Neural cell (in vitro differentiated cells): ENCODE measurements at regions not wholly inside any gene's neighbourhood (a gene's known extent, or its start where the extent isn't known, plus 50 kb on each side); places are given as distances from the start of the nearest gene placed in this dataset.

Experiments
- MXI1 ChIP-seq: fragments of 450-650 bp; conservative IDR thresholded peaks from 2 replicates; pipeline ENCODE4 v1.6.1; 2014; ENCODE audit warnings: antibody characterized with exemption, mild to moderate bottlenecking; ENCODE audit not compliant: poor library complexity, severe bottlenecking
- TF ChIP-seq, protein P1 (sequence below): fragments of 450-650 bp; IDR thresholded peaks from 2 replicates; pipeline ENCODE4 v1.5.1; 2014; ENCODE audit warnings: antibody characterized with exemption, mild to moderate bottlenecking, moderate library complexity; ENCODE audit not compliant: poor library complexity, severe bottlenecking

DNA sequence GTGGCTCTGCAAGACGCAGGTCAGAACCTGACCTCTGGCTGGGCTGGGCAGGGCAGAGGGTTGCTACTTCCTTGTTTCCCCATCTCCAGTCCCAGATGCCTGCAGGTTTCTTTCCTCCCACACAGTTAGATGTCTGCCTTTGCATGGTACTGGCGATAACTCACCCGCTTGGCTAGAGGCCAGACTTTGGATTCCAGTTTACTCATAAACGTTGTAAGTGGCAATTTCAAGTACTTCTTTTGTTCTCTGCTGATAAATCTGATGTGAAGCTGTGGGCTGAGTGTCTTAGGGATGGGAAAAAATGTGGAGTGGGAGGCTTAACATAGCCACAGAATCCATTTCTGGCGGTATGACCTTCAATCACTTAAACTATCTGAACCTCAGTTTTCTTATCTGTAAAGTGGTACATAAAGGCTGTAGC, 194.2 kb downstream of the EBLN2 start:
- TF ChIP-seq, protein P1, sequence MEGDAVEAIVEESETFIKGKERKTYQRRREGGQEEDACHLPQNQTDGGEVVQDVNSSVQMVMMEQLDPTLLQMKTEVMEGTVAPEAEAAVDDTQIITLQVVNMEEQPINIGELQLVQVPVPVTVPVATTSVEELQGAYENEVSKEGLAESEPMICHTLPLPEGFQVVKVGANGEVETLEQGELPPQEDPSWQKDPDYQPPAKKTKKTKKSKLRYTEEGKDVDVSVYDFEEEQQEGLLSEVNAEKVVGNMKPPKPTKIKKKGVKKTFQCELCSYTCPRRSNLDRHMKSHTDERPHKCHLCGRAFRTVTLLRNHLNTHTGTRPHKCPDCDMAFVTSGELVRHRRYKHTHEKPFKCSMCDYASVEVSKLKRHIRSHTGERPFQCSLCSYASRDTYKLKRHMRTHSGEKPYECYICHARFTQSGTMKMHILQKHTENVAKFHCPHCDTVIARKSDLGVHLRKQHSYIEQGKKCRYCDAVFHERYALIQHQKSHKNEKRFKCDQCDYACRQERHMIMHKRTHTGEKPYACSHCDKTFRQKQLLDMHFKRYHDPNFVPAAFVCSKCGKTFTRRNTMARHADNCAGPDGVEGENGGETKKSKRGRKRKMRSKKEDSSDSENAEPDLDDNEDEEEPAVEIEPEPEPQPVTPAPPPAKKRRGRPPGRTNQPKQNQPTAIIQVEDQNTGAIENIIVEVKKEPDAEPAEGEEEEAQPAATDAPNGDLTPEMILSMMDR: no peak
- TF ChIP-seq MXI1: no peak
